Embryonic facial prominence (tissue), 1 donor: ENCODE measurements at regions not wholly inside any gene's neighbourhood (a gene's known extent, or its start where the extent isn't known, plus 50 kb on each side); places are given as distances from the start of the nearest gene placed in this dataset.

Experiments
- DNase-seq: peaks from one replicate; pipeline ENCODE4 v3.0.0-alpha.2; 2016; ENCODE audit errors: extremely low spot score

DNA sequence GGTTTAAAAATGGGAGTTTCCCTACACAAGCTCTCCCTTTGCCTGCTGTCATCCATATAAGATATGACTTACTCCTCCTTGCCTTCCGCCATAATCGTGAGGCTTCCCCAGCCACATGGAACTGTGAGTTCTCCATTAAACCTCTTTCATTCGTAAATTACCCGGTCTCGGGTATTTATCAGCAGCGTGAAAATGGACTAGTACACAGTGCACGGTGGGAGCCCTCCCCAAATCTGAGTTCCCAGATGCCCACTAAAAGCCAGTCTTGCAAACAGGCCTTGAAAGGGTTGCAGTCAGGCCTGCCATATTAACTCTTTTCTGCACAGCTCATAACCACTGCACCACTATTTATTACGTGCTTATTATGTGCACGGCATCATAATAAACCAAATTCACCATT lies 400.9 kb downstream of the PRDM2 start:
- no peak for DNase-seq

DNA sequence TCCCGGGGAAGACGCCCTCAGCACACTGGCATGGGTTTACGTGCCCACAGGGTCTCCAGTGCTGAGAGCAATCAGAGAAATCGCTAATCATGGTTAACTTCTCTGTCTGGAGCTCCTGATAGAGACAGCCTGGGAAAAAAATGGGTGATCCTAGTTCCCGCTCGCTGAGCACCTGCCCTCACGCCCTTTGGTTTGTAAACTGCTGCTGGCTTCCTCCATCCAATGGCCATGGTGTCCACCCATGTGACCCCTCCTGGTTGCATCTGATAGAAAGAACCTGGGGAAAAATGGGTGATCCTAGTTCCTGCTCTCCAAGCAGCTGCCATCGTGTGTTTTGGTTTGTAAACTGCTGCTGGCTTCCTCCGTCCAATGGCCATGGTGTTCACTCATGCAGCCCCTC lies 402.2 kb downstream of the PRDM2 start:
- no peak for DNase-seq

DNA sequence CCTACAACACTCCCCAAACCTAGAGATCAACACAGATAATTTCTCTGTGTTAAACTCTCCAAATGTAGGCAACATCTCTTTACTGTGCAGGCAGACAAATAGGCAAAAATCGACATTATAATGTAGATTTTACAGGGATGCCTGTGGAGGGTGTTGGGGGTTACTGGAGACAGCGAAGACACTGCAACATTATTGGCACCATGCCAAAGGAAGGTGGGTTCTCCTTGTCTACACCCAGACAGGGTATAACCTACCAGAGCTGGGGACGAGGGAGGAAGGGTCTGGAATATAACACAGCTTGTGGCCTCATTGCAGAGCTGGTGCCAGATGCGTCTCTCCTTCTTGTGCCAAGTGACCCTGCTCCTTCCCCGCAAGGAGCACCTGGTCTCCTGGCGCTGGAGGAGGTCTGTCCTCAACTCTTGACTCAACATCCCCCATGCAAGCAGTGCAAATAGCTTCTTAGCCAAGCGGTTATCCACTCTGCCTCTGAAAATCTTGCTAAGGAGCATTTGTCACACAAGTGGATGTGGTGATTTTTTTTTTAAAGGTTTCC lies 404.0 kb downstream of the PRDM2 start:
- DNase-seq, result no peak

DNA sequence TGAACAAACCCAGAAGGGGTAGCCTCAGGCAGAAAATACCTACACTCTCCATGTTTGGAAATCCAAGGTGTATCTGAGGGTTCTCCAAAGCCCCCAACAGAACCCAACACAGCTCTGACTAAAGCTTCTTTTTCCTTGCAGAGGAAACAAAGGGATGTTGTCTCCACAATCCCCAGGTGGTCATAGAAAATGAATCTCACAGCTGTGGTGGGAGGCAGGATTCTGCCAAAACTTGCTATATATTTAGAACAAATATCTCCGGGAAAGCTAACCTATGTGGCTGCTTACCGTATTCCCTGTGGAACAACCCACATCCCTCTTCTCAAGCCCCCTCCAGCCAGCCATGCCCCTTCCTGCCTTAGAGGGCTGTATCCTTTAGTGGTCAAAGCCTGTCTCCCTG lies 406.1 kb downstream of the PRDM2 start:
- DNase-seq, result no peak

DNA sequence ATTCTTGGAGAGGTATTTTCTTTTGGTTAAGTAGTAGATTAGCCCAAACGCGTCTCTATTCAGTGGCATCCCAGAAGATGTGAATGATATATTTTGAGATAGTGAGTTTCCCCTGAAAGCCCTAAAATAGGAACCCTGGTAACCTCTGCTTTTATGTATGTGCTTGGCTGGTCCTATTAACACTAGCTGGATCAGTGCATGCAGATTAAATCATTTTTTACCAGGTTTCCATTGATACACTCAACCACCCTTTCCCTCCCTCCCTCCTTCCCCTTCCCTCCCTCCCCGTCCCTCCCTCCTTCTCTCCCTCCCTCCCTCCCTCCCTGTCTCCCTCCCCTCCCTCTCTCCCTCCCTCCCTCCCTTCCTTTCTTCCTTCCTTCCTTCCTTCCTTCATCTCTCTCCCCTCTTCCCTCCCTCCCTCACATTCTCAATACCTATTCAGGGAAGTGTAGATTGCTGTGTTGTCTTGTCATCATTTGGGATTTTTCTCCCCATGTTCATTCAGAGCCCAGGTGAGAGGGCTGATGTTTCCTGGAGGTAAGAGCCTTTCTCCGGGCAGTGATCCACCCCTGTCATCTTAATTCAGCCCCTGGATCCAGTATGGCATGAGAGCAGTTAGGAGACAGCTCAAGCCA lies 406.8 kb downstream of the PRDM2 start:
- no peak for DNase-seq

DNA sequence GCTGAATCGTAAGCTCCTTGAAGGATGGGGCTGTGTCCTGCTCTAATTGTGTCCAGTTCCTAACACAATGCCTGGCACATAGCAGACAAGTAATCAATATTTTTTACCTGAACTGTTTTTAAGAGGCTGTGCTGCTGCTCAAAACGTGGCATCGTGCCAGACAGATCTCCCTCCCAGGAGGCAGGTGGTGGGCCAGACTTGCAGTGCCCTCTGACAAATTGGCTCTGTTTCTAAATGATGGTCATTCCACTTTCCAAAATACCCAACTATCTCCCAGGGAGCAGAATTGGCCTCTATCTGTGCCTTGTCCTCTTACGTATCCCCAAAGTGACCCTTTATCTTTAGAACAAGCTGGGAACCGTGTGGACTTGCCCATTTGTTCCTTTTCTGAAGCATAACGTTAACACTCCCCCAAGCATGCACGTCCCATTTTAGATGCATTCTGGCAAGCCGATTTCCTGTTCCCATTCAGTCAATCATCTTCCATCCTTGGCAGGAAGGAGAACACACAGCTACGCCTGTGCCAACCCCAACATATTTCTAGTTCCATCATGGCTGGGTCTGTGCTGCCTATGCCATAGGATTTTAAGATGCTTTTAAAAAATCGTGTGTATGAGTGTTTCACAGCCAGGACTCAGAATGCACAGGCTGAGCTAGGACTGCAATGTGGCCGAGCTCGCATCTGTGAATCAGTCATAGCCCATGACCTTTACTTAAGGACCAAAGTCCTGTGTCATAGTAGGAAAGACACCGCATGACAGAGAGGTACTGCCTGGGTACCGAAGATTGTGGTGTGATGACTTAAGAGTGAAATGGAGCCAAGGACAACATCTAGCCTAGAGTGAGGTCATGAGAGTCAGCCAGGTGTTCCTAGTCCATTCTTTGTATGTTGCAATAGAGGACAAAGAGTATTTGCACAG lies 408.6 kb downstream of the PRDM2 start:
- DNase-seq, result no peak

DNA sequence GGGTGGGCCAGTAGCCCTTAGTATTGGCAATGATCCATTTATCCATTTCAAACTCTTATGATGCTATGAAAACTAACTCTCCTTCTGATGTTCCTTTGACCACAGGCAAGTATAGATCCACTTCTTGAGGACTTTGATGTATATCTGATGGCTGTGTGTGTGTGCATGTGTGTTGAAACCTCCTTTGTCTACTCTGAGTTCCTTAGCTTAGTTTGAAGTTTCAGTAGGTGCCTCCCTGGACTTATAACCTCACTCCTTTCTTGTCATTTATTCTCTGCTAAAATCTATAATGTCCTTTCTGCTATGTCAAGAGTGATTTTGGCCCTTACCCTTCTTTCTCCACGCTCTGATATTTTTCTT lies 409.3 kb downstream of the PRDM2 start:
- DNase-seq, result no peak

DNA sequence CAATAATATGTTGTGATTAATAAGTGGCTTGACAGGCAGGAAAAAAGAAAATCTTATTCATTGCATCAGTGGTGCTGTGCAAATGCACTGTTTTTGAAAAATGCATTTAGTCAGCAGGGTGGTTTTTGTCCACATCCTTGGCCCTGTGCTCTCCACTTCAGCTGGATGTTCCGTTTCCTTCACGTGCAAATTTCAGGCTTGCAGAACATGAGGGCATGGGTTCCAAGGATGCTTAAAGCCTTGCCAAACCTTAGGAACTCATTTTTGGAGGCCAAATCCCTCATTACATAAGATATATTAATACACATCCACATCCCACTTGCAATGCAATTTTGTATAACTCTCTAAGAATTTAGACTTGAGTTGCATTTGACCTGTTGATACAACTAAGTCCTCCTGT lies 410.1 kb downstream of the PRDM2 start:
- no peak for DNase-seq

DNA sequence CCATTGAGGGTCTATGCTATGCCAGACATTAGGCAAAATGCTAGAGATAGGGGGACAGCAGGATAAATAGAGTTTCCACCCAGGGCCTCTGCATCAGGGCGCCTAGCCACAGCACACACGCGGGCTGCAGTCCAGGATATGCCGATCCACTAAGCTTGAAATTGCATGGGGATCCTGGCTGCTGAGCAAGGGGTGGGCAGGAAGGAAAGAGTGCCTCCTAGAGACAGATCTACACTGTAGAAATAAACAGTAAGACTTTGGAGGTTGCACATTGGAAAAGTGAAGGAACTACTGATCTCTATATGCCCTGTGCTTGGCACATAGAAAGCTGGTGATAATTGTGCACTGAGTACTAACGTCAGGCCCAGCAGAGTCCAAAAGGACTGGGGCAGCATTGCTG lies 411.1 kb downstream of the PRDM2 start:
- no peak for DNase-seq

DNA sequence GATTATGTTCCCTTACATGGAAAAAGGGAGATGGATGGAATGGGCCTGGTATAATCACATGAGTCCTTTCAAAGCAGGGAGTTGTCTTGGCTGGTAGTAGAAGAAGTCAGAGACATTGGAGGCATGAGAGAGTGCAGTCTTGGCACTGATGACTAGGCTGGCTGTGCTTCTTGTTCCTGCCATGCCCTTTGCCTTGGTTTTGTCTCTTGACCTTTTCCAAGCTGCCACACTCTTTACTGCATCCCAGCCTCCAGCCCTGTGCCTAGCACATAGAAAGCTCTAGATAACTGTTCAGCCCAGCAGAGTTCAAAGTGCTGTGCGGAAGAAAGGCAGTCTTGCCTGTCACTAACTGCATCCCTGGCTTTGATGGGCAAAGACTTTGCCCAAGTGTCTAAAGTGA lies 412.6 kb downstream of the PRDM2 start:
- no peak for DNase-seq

DNA sequence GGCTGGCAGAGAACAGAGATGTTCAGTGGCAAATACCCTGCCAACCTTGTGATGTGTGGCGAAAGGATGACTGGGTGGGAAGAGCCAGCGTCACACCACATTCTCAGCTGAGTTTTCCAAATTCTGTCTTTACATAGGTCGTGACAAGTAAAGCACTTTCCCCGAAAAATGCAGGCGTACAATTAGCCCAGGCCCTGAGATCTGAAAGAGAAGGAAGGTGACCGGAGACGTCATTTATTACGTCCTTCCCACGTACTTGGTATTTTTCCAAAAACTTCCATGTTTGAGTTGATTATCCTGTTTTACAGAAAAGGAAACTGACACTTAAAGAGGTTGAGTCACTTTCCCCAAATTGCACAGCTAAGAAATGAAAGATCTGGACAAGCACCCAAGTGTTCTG lies 413.3 kb downstream of the PRDM2 start:
- no peak for DNase-seq

DNA sequence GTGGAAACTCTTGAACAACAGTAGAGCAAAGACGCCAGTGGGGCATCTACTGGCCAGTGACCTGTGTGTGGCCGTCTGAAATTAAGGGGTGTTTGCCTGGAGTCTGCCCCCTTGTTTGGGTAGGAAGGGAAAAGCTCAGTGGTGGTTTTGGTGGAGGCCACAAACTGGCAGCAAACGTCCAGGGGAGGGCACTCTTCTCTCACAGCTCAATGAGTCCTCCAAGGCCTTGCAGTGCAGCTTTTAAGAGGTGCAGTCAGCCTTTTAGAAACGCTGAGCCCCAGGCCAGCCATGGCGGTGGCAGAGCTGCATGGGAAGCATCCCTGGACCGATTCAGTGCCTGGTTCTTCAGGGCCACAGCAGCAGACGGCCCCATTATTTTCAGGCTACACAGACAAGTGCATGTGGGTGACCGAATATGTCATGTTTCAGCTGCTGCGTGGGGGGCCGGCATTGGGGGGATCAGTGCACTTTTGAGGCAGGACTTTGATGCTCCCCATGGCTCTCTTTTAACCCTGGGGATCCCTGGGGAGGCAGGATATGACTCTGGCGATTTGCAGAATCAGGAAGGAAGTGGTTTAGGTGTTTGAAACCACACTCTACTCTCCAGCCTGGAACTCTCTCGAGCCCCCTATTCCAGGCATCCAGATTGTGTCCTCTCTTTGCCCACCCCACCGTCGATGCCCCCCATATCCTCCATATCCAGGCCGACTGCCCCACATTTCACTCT lies 414.0 kb downstream of the PRDM2 start:
- no peak for DNase-seq

DNA sequence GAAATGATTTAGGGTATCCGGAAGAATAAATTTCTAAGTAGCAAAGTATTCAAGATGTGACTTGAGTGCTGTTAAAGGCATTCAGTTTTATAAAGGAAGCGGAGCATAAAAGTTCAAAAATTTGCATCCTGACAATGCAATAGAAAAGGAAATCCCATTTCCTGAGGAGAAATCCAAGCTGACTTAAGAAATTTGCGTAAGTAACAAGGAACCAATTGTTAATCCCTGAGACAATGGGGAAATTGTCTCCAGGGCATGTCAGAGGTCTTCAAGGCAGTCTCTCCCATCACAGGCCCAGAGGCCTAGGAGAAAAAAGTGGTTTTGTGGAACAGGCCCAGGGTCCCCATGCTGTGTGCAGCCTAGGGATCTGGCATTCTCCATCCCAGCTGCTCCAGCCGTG lies 416.0 kb downstream of the PRDM2 start:
- no peak for DNase-seq

DNA sequence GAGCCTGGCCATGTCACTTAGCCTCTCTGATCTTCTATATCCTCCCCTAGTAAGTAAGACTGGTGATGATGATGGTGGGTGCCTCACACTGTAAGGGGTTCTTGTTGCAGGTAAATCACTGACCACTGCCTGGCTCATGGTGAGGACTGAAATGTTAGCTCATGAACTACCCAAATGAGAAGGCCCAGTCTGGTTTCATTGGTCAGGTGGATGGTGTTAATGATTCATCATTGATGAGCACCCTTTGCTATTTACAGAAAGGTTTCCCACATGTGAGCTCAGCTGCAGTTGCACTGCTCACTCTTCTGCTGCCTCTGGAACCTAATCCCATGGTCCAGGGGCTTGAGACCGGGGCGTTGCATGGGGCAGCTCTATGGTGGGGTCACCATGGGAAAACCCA lies 417.7 kb downstream of the PRDM2 start:
- no peak for DNase-seq

DNA sequence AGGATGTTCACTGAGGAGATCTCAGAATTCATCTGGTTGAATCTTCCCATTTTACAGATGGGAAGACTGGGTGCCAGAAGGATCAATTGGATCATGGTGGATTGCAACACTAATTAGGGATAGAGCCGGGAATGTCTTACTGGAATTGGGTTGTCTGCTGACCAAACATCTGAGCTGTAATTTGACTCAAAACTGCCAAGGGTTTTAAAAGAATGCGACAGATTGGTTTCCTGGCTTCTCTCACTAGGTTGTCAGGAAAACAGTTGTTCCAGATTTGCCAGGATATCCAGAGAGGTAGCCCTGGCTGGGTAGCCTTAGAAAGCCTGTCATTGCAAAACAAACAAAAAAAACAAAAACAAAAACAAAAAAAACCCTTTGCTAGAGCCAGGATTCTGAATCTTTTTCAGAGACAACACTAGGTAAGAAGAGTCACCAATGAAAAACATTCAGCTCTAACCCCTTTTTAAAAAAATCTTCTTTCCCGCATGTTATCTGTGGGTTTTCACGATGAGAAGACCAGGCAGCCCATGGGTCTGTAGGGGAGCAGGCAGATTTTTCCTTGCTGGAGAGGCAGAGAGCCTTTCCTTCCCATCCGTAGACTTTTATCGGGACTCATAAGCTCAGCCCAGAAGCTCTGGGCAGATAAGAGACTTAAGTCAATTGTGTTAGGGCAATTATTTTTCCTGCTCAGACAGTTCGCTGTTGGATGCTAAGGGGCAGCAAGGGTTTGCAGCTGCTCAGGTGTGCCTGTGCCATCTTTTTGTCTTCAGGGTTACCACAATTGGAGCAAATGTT lies 418.9 kb downstream of the PRDM2 start:
- DNase-seq, result no peak

DNA sequence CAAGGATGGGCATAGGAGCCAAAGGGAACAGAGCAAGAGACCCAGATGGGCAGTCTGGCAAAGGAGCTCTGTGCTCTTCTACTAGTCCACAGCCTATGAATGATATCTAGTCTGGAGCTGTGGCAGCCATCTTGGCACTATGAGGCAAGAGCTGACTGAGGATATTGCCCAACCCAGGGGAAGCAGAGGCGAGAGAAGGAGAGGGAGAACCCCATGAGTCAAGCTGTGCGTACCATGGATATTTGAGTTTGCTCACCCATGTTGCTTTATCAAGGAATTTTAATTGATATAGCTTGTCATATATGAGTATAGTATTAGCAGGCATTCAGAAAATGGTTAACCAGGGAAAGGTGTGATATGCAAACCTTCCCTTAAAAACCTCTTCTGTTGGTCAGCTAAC lies 420.9 kb downstream of the PRDM2 start:
- no peak for DNase-seq

DNA sequence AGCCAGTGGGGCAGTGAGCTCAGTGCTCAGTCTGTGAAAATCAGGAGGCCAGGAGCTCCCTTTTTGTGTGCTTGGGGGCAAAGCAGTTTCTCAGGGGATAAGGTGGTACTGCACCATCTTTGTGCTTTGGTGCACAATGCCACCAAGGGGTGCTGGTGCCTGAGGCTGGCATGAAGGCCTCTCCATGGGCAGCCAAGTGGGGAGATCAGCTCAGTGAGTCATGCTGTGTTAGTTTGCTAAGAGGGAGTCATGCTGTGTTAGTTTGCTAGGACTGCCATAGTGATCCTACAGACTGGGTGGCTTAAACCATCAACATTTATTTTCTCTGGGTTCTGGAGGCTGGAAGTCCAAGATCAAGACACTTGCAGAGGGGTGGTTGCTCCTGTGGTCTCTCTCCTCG lies 428.1 kb downstream of the PRDM2 start:
- DNase-seq, result no peak

DNA sequence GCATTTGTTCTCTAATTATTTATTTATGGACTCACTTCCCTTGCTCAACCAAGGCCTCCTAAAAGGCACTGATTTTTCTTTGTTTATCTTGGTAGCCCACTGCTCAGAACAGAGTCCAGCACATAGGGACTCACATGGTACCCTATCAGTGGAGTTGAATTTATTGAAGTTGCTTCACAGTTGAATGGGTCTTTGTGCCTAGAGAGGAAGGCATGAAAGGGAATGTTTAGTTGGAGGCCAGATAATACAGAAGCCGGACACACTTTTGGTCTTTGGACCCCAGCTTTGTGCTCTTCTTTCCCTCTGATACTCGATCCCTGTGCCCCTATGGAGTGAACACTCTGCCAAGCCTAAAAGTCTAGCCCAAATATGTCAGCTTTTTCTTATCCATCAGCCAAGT lies 429.0 kb downstream of the PRDM2 start:
- DNase-seq, result no peak

DNA sequence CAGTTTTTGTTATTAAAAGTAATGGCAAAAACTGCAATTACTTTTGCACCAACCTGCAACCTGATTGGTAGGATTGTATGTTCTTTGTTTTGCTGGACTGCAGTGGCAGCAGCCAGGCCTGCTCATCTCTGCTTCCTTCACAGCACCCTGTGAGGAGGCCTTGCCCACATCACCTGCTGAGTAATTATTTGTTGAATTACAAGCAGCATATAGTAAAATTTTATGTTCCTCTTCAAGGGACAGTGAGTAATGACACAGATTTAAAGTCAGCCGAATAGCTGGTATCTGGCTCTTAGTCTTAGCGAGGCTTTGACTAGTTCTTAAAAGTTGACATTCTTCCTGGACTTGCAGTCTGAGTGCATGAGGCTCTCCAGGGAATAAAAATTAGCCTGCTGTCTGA lies 435.1 kb downstream of the PRDM2 start:
- DNase-seq, result no peak

DNA sequence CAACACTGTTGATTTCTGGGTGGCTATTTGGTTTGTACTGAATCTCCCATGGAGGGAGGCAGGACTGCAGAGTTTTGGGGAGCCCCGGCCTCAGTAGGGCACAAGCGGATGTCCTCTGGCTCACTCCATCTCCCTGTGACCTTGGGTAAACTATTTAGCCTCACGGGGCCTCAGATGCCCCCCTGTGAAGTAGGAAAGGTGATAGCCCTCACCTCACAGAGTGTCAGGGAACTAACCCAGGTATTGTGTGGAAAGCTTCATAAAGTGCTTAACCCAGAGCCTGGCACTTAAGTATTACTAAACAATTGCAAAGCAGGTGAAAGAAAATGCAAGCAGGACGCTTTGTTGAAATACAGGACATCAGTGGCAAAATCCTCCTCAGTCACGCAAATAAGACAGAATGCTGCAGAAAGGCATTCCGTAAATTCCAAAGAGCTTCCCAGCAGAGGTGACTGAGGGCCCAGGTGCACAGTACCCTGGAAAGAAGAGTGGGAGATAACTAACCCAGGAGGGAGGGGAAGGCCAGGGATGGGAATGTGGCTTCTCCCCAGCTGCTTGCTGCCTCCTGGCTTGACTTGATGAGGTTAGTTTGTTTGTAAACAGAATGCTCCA lies 436.3 kb downstream of the PRDM2 start:
- no peak for DNase-seq

DNA sequence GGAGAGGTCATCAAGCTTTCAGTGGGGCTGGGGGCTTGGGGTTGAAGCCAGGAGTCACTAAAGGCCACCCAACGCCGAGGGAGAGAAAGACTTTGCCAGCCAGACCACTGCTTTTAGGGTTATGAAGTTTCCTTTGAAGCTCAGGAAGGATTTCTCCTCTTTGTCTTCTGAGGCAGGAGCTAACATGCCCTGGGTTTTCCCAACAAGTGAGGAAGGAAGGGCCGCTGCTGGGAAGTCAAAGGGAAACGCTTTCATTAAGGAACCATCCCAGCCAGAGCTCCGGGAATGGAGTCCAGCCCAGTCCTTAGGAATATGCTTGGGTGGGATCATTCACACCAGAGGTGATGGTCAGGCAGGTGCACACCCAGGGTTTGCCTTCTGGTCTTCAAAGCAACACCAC lies 436.9 kb downstream of the PRDM2 start:
- no peak for DNase-seq
